CD4-positive, alpha-beta T cell (primary cell): ENCODE measurements at regions not wholly inside any gene's neighbourhood (a gene's known extent, or its start where the extent isn't known, plus 50 kb on each side); places are given as distances from the start of the nearest gene placed in this dataset.

Experiments used
- ATAC-seq: fragments of 200-7000 bp; cut with Tn5 transposase; one replicate; pipeline ENCODE4 v1.10.0; 2022; ENCODE audit warnings: mild to moderate bottlenecking; ENCODE audit not compliant: poor library complexity
- CTCF ChIA-PET: fragments of 350-600 bp; sonication (Branson Sonifier 250); formaldehyde crosslinking; loops from one replicate; lab custom pipeline; 2021; ENCODE audit warnings: antibody characterized with exemption, inconsistent platforms; lab: Charles Lee
- POLR2A ChIA-PET: fragments of 350-600 bp; sonication (Branson Sonifier 250); formaldehyde crosslinking; loops from one replicate; lab custom pipeline; 2021; ENCODE audit warnings: antibody characterized with exemption, inconsistent platforms; lab: Charles Lee
- DNase-seq, 14 experiments: peaks; one replicate each; pipeline ENCODE4 v3.0.0-alpha.2; 2013 to 2020; ENCODE audit warnings: mixed read lengths in 2 of 14
- H3K27ac ChIP-seq, 2 donors: one replicate each; pipeline versions ENCODE4 v1.5.1 to v1.7.0; 2013; ENCODE audit warnings: low read length in 2 of 2, low read depth in 1 of 2, mild to moderate bottlenecking in 1 of 2
- H3K27me3 ChIP-seq, 2 experiments: 1 replicate in 1 of 2; 2 replicates in 1 of 2; pipeline versions ENCODE4 v1.6.1 to v1.7.0; 2013; ENCODE audit warnings: low read length in 2 of 2, control low read depth in 1 of 2, mild to moderate bottlenecking in 1 of 2, moderate library complexity in 1 of 2; ENCODE audit not compliant: insufficient read depth in 2 of 2, control insufficient read depth in 1 of 2
- H3K36me3 ChIP-seq: one replicate; pipeline ENCODE4 v1.6.1; 2013; ENCODE audit warnings: low read length, control low read depth; ENCODE audit not compliant: insufficient read depth
- H3K4me1 ChIP-seq: one replicate; pipeline ENCODE4 v1.6.1; 2013; ENCODE audit warnings: low read length, control low read depth; ENCODE audit not compliant: insufficient read depth
- H3K4me3 ChIP-seq: one replicate; pipeline ENCODE4 v1.5.1; 2013; ENCODE audit warnings: mild to moderate bottlenecking, low read length, moderate library complexity
- H3K9me3 ChIP-seq, 2 experiments: 1 replicate in 1 of 2; 2 replicates in 1 of 2; pipeline versions ENCODE4 v1.6.1 to v1.7.0; 2013; ENCODE audit warnings: low read length in 2 of 2, mild to moderate bottlenecking in 2 of 2, control low read depth in 1 of 2, moderate library complexity in 1 of 2; ENCODE audit not compliant: control insufficient read depth in 1 of 2, insufficient read depth in 1 of 2
- H3K27ac Mint-ChIP-seq: one replicate; pipeline ENCODE4 v1.8.0; 2020; ENCODE audit warnings: mixed read lengths
- H3K27me3 Mint-ChIP-seq: one replicate; pipeline ENCODE4 v1.8.0; 2021; ENCODE audit warnings: mixed read lengths
- H3K36me3 Mint-ChIP-seq: one replicate; pipeline ENCODE4 v1.8.0; 2021; ENCODE audit warnings: low read depth, mixed read lengths
- H3K4me1 Mint-ChIP-seq: one replicate; pipeline ENCODE4 v1.8.0; 2021; ENCODE audit warnings: low read depth, mixed read lengths
- H3K4me3 Mint-ChIP-seq: one replicate; pipeline ENCODE4 v1.8.0; 2020; ENCODE audit warnings: mild to moderate bottlenecking, mixed read lengths
- H3K9me3 Mint-ChIP-seq: one replicate; pipeline ENCODE4 v1.8.0; 2020; ENCODE audit warnings: mixed read lengths
- CTCF ChIP-seq: fragments of 200-600 bp; IDR thresholded peaks from one replicate; pipeline ENCODE4 v1.8.0; 2022; ENCODE audit warnings: antibody characterized with exemption, mild to moderate bottlenecking
- intact Hi-C, 2 experiments: fragments of 100-400 bp; cut with DNase I in 1 of 2; cut with micrococcal nuclease in 1 of 2; formaldehyde crosslinking; loops; one replicate each; pipeline versions ENCODE4 v1.15.1 to v1.9.0; 2023 to 2025; cut with DNase I, micrococcal nuclease

- TF ChIP-seq CTCF: no peak
- no peaks in the 10 kb centered on the region for H3K36me3 ChIP-seq
- intact Hi-C loops: no loop called here
- no peak overlapping the region for H3K4me3 ChIP-seq
- no peaks in the 10 kb centered on the region for H3K4me1 Mint-ChIP-seq
- H3K4me1 ChIP-seq: no peaks in the 10 kb centered on the region
- H3K36me3 Mint-ChIP-seq: no peaks in the 10 kb centered on the region
- H3K4me3 Mint-ChIP-seq: no peak overlapping the region
- peaks cover 0 to 5% of the 10 kb centered on the region in 2 experiments for H3K9me3 ChIP-seq
- no peak for ATAC-seq
- no peaks in the 10 kb centered on the region for H3K27me3 Mint-ChIP-seq
- H3K27ac Mint-ChIP-seq: no peak overlapping the region
- DNase-seq: no peak
- H3K27me3 ChIP-seq: no peaks in the 10 kb centered on the region
- H3K9me3 Mint-ChIP-seq: peaks cover 3% of the 10 kb centered on the region
- POLR2A ChIA-PET: no interaction called here
- CTCF ChIA-PET: no interaction called here
- H3K27ac ChIP-seq: no peak overlapping the region
Observed at GRCh38 chr11:26105762-26106423, 226.0 kb upstream of the ANO3 start.

GRCh38 chr11:26106726-26107125 lies 225.2 kb upstream of the ANO3 start:
- ChIA-PET CTCF (no interaction called here), POLR2A (no interaction called here)
- no peak for DNase-seq
- Histone ChIP-seq H3K9me3 (peaks cover 0 to 5% of the 10 kb centered on the region in 2 experiments), H3K4me1 (no peaks in the 10 kb centered on the region), H3K4me3 (no peak overlapping the region), H3K36me3 (no peaks in the 10 kb centered on the region), H3K27ac (no peak overlapping the region), H3K27me3 (no peaks in the 10 kb centered on the region)
- Mint-ChIP-seq H3K27me3 (no peaks in the 10 kb centered on the region), H3K4me1 (no peaks in the 10 kb centered on the region), H3K36me3 (no peaks in the 10 kb centered on the region), H3K4me3 (no peak overlapping the region), H3K9me3 (peaks cover 3% of the 10 kb centered on the region), H3K27ac (no peak overlapping the region)
- no peak for TF ChIP-seq CTCF
- intact Hi-C loops: no loop called here
- ATAC-seq: no peak

- Histone ChIP-seq H3K36me3 (no peaks in the 10 kb centered on the region), H3K27ac (no peak overlapping the region), H3K4me1 (no peaks in the 10 kb centered on the region), H3K27me3 (no peaks in the 10 kb centered on the region), H3K9me3 (peaks cover 5 to 7% of the 10 kb centered on the region in 2 experiments), H3K4me3 (no peak overlapping the region)
- Mint-ChIP-seq H3K36me3 (no peaks in the 10 kb centered on the region), H3K27ac (no peak overlapping the region), H3K4me3 (no peak overlapping the region), H3K9me3 (no peaks in the 10 kb centered on the region), H3K4me1 (no peaks in the 10 kb centered on the region), H3K27me3 (no peaks in the 10 kb centered on the region)
- no peak for TF ChIP-seq CTCF
- ChIA-PET CTCF (no interaction called here), POLR2A (no interaction called here)
- intact Hi-C loops: no loop called here
- ATAC-seq: no peak
- no peak for DNase-seq
Observed at GRCh38 chr11:26109658-26110368, 222.1 kb upstream of the ANO3 start.
